D721Med (cell line): ENCODE measurements at regions not wholly inside any gene's neighbourhood (a gene's known extent, or its start where the extent isn't known, plus 50 kb on each side); places are given as distances from the start of the nearest gene placed in this dataset.
"Not testable (repeated sequence)": the region's sequence is repeated elsewhere in the genome, so short reads cannot be mapped to it uniquely, and the experiment has no call there.

Experiments used
- DNase-seq: peaks from one replicate; pipeline ENCODE4 v3.0.0; 2011; ENCODE audit warnings: low spot score; ENCODE audit not compliant: insufficient read length
- FAIRE-seq: peaks from 2 replicates; lab custom pipeline; 2011; peaks lifted over from hg19 to GRCh38; lab: Jason Lieb, UNC
- TF ChIP-seq, protein P1 (sequence below): IDR thresholded peaks from 2 replicates; pipeline ENCODE4 v1.5.1; 2012; ENCODE audit warnings: mild to moderate bottlenecking, control low read depth; ENCODE audit not compliant: insufficient read depth; ENCODE audit errors: missing control alignments

DNA sequence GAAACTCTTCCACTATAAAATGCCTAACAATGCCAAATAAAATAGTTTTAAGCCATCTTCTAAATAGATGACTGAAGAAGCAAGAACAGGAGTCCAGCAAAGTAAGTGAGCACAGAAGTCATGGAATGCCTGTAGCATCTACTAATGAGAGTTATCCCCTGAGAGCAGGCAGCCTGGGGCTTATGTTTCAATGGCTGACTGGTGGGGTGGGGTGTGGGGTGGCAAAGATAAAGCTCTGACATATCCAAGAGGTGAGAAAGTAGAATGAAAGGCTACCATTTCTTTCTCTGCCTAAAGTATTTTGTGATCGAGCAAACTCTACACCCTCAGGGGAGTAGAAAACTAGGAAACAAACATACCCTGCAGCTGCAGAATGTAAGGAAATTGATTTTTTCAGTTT lies 348.8 kb downstream of the TFAP2B start:
- no peak for DNase-seq
- FAIRE-seq = no peak
- TF ChIP-seq, protein P1, sequence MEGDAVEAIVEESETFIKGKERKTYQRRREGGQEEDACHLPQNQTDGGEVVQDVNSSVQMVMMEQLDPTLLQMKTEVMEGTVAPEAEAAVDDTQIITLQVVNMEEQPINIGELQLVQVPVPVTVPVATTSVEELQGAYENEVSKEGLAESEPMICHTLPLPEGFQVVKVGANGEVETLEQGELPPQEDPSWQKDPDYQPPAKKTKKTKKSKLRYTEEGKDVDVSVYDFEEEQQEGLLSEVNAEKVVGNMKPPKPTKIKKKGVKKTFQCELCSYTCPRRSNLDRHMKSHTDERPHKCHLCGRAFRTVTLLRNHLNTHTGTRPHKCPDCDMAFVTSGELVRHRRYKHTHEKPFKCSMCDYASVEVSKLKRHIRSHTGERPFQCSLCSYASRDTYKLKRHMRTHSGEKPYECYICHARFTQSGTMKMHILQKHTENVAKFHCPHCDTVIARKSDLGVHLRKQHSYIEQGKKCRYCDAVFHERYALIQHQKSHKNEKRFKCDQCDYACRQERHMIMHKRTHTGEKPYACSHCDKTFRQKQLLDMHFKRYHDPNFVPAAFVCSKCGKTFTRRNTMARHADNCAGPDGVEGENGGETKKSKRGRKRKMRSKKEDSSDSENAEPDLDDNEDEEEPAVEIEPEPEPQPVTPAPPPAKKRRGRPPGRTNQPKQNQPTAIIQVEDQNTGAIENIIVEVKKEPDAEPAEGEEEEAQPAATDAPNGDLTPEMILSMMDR = no peak

DNA sequence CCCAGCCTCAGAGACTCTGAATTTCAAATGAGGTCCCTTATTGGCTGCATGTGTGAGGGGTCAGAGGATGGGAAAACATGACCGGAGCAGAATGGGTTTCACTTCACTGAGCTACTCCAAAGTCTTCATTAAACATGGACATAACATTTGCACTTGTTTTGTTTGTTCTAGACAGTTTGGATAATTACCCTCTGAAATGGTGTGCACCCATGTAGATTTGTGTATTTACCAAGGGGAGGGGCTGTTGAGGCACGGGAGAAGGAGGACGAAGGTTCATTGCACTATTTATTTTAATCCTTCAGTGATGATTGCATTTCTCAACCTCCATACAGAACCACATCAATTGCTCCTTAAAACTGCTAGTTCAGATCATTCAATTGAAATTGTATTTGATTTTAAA lies 364.2 kb downstream of the TFAP2B start:
- no peak for FAIRE-seq
- TF ChIP-seq, protein P1 = no peak
- DNase-seq = no peak

DNA sequence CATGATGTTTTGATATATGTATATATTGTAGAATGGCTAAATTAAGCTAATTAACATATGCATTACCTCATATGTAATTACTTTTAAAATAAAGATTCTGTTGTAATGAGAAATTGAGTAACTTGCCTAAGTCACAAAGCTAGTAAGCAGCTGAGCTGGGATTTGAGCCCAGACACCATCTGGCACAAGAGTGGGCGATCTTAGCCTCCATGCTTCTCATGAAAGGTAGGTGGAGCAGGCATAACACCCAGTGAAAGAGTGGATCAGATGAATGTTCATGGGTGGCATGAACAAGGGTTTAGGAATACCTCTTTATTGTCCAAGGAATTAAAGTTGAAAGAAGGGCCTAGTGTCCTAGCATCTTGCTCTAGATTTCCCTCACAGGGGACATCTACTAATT lies 365.4 kb downstream of the TFAP2B start:
- DNase-seq (no peak), FAIRE-seq (no peak)
- TF ChIP-seq, protein P1 = no peak

DNA sequence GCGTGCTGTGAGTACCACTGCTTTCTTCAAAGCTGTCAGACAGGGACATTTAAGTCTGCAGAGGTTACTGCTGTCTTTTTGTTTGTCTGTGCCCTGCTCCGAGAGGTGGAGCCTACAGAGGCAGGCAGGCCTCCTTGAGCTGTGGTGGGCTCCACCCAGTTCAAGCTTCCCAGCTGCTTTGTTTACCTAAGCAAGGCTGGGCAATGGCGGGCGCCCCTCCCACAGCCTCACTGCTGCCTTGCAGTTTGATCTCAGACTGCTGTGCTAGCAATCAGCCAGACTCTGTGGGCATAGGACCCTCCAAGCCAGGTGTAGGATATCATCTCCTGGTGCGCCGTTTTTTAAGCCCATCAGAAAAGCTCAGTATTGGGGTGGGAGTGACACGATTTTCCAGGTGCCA lies 374.5 kb downstream of the TFAP2B start:
- FAIRE-seq, DNase-seq: not testable (repeated sequence)

DNA sequence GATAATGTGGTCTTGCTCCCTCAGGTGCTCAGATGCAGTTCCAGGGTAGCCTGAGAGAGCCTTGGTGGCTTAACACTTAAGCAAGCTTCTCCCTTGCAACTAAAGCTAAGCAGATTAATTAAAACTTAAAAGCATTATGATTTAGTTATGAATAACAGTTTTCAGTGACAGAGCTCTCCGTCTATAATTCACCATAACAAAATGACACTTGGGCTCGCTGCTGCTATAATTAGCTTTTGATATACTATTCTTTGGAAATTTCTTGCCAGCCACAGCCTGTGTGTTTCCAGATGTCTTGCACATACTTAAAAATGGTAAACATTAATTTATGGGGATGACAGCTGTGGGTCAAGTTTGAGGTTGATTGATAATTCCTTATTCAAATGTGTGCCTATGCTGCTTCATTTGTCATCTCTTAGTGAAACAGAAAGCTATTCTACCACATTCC lies 380.5 kb downstream of the TFAP2B start:
- TF ChIP-seq, protein P1 = no peak
- DNase-seq = no peak
- FAIRE-seq = no peak

DNA sequence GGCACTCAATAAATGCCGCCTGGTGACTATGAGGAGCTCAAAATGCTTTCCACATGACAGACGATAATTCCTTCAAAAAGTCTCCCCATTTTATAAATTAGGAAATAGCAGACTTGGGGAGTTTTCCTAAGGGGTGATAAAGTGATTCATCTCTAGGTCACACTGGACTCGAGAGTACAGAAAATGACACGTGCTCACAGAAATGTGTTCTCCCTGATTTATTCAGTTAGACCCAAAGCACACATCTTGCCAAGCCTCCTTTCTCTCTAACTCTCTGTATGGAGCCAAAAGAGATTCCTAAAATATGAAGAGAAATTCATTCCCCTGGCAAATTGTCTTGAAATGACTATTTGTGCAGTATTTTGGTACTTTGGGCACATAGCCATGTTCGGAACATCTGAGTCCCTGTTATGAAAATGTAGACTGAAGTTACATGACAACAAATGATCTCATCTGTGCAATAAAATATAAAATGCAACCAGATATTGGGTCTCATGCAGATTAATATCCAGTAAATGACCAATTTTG lies 381.1 kb downstream of the TFAP2B start:
- TF ChIP-seq, protein P1 = no peak
- no peak for DNase-seq
- FAIRE-seq = no peak

DNA sequence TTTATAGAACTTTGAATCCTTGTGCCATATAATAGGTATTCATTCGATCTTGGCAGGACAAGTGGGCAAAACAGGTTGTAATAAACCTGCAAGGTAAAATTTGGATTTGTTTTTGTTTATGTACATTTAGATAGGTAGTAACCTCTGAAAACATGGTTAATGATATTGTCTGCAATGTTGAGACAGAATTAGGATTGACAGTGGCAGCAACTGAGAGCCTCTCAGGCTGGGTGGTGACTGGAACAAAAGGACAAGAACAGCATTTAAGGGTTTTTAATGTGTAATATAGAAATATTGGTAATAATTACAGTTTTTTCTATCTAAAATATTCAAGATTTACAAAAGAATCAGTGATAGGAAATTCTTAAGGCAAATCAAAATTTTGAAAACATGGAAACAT lies 382.0 kb downstream of the TFAP2B start:
- DNase-seq (no peak), FAIRE-seq (no peak)
- TF ChIP-seq, protein P1 = no peak

DNA sequence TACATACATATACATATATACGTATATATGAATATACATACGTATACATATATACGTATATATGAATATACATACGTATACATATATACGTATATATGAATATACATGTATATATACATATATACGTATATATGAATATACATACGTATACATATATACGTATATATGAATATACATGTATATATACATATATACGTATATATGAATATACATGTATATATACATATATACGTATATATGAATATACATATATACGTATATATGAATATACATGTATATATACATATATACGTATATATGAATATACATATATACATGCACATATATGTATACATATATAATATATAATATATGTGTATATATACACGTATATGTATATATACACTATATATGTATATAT lies 384.0 kb downstream of the TFAP2B start:
- FAIRE-seq, DNase-seq: not testable (repeated sequence)
